IMR-90 (cell line): ENCODE measurements at regions not wholly inside any gene's neighbourhood (a gene's known extent, or its start where the extent isn't known, plus 50 kb on each side); places are given as distances from the start of the nearest gene placed in this dataset.

Experiments used
- ATAC-seq: fragments of 200-7000 bp; cut with Tn5 transposase; 2 replicates; pipeline ENCODE4 v1.9.1; 2020; ENCODE audit warnings: low read depth, mild to moderate bottlenecking, moderate library complexity
- BruUV-seq: library from RNA; stranded (reverse); fragments of 400-500 nt; replicated peaks from 2 replicates; lab custom pipeline; 2021; lab: Mats Ljungman, UMichigan
- CTCF ChIA-PET: fragments of 300-600 bp; formaldehyde crosslinking; extraction: SDS; loops from one replicate; lab custom pipeline; 2021; ENCODE audit warnings: antibody characterized with exemption; lab: Yijun Ruan, JAX
- POLR2A ChIA-PET: fragments of 300-600 bp; sonication (Branson Sonifier 250); formaldehyde crosslinking; loops from one replicate; lab custom pipeline; 2022; ENCODE audit warnings: antibody characterized with exemption; ENCODE audit not compliant: unreplicated experiment; lab: Charles Lee
- DNase-seq: peaks from one replicate; pipeline ENCODE4 v3.0.0; 2013
- H2AFZ ChIP-seq: replicated peaks from 2 replicates; pipeline ENCODE3; 2013; ENCODE audit warnings: low read length, mild to moderate bottlenecking; ENCODE audit not compliant: poor library complexity
- H2AK5ac ChIP-seq: 2 replicates; pipeline ENCODE4 v1.6.1; 2013; ENCODE audit warnings: low read depth, low read length, inconsistent platforms
- H2AK9ac ChIP-seq: replicated peaks from 2 replicates; pipeline ENCODE3; 2013; ENCODE audit warnings: mild to moderate bottlenecking, low read depth, low read length, moderate library complexity; ENCODE audit not compliant: poor library complexity
- H2BK120ac ChIP-seq: 2 replicates; pipeline ENCODE4 v1.6.1; 2013; ENCODE audit warnings: low read depth, low read length, inconsistent platforms
- H2BK15ac ChIP-seq: 3 replicates; pipeline ENCODE4 v1.6.1; 2013; ENCODE audit warnings: low read depth, low read length, inconsistent platforms
- H2BK20ac ChIP-seq: 2 replicates; pipeline ENCODE4 v1.6.1; 2013; ENCODE audit warnings: low read depth, mild to moderate bottlenecking, inconsistent platforms, low read length, moderate library complexity
- H2BK5ac ChIP-seq: 2 replicates; pipeline ENCODE4 v1.6.1; 2013; ENCODE audit warnings: mild to moderate bottlenecking, low read depth, low read length, inconsistent platforms; ENCODE audit not compliant: poor library complexity, severe bottlenecking
- H3K14ac ChIP-seq: replicated peaks from 2 replicates; pipeline ENCODE4 v1.6.1; 2013; ENCODE audit warnings: low read depth, low read length, inconsistent platforms
- H3K18ac ChIP-seq: 2 replicates; pipeline ENCODE4 v1.6.1; 2013; ENCODE audit warnings: low read depth, low read length, control low read depth
- H3K23ac ChIP-seq: 2 replicates; pipeline ENCODE4 v1.6.1; 2013; ENCODE audit warnings: low read depth, low read length, inconsistent platforms
- H3K27ac ChIP-seq: 2 replicates; pipeline ENCODE4 v1.5.1; 2013; ENCODE audit warnings: mild to moderate bottlenecking, control low read depth, low read length; ENCODE audit not compliant: insufficient read depth
- H3K27me3 ChIP-seq: 2 replicates; pipeline ENCODE4 v1.6.1; 2013; ENCODE audit warnings: low read length; ENCODE audit not compliant: control insufficient read depth, insufficient read depth
- H3K36me3 ChIP-seq: 2 replicates; pipeline ENCODE4 v1.6.1; 2013; ENCODE audit warnings: low read length, mixed read lengths; ENCODE audit not compliant: control insufficient read depth, insufficient read depth
- H3K4ac ChIP-seq: 2 replicates; pipeline ENCODE4 v1.6.1; 2013; ENCODE audit warnings: low read depth, low read length, inconsistent platforms
- H3K4me1 ChIP-seq: 2 replicates; pipeline ENCODE4 v1.6.1; 2013; ENCODE audit warnings: low read length, mixed read lengths; ENCODE audit not compliant: control insufficient read depth, insufficient read depth
- H3K4me2 ChIP-seq: 2 replicates; pipeline ENCODE4 v1.6.1; 2013; ENCODE audit warnings: low read depth, mild to moderate bottlenecking, control low read depth, low read length, moderate library complexity
- H3K4me3 ChIP-seq: 2 replicates; pipeline ENCODE4 v1.5.1; 2013; ENCODE audit warnings: low read depth, mild to moderate bottlenecking, control low read depth, low read length, moderate library complexity; ENCODE audit not compliant: insufficient read depth
- H3K56ac ChIP-seq: 2 replicates; pipeline ENCODE4 v1.6.1; 2013; ENCODE audit warnings: low read length, inconsistent platforms; ENCODE audit not compliant: insufficient read depth; ENCODE audit errors: extremely low read depth
- H3K79me1 ChIP-seq, 2 experiments: 2 replicates each; pipeline ENCODE4 v1.6.1; 2013; ENCODE audit warnings: low read length in 2 of 2, inconsistent platforms in 1 of 2, low read depth in 1 of 2
- H3K9ac ChIP-seq: 2 replicates; pipeline ENCODE4 v1.6.1; 2013; ENCODE audit warnings: low read depth, low read length, control low read depth
- H3K9me1 ChIP-seq: 2 replicates; pipeline ENCODE4 v1.6.1; 2013; ENCODE audit warnings: low read length, inconsistent platforms; ENCODE audit not compliant: insufficient read depth
- H3K9me3 ChIP-seq: 2 replicates; pipeline ENCODE4 v1.6.1; 2013; ENCODE audit warnings: low read length; ENCODE audit not compliant: control insufficient read depth, insufficient read depth
- H4K20me1 ChIP-seq: 2 replicates; pipeline ENCODE4 v1.6.1; 2013; ENCODE audit warnings: low read length, inconsistent platforms; ENCODE audit not compliant: insufficient read depth
- H4K5ac ChIP-seq: 2 replicates; pipeline ENCODE4 v1.6.1; 2013; ENCODE audit warnings: mild to moderate bottlenecking, low read depth, low read length, control low read depth
- H4K8ac ChIP-seq, 2 experiments: 2 replicates each; pipeline ENCODE4 v1.6.1; 2013; ENCODE audit warnings: low read depth in 2 of 2, low read length in 2 of 2, control low read depth in 1 of 2, inconsistent platforms in 1 of 2
- H4K91ac ChIP-seq: 2 replicates; pipeline ENCODE4 v1.6.1; 2013; ENCODE audit warnings: low read depth, low read length, inconsistent platforms; ENCODE audit not compliant: insufficient read depth
- BHLHE40 ChIP-seq: fragments of 150-350 bp; IDR thresholded peaks from 2 replicates; pipeline ENCODE4 v1.6.1; 2016; ENCODE audit warnings: mild to moderate bottlenecking, low read depth, low read length
- CEBPB ChIP-seq: IDR thresholded peaks from 2 replicates; pipeline ENCODE4 v1.6.1; 2012; ENCODE audit warnings: low read depth, low read length, improper control_type of control experiment
- CHD1 ChIP-seq: IDR thresholded peaks from 2 replicates; pipeline ENCODE4 v1.6.1; 2012; ENCODE audit warnings: low read depth, low read length, improper control_type of control experiment
- FOS ChIP-seq: fragments of 150-350 bp; IDR thresholded peaks from 2 replicates; pipeline ENCODE4 v1.6.1; 2016; ENCODE audit warnings: low read depth, low read length
- MAFK ChIP-seq: IDR thresholded peaks from 2 replicates; pipeline ENCODE4 v1.6.1; 2012; ENCODE audit warnings: low read depth, low read length, improper control_type of control experiment
- MXI1 ChIP-seq: IDR thresholded peaks from 2 replicates; pipeline ENCODE4 v1.6.1; 2012; ENCODE audit warnings: low read depth, mild to moderate bottlenecking, low read length, moderate library complexity, borderline replicate concordance
- POLR2A ChIP-seq: IDR thresholded peaks from 2 replicates; pipeline ENCODE4 v1.6.1; 2012; ENCODE audit warnings: mild to moderate bottlenecking, low read depth, low read length
- RAD21 ChIP-seq: IDR thresholded peaks from 2 replicates; pipeline ENCODE4 v1.6.1; 2012; ENCODE audit warnings: low read length, improper control_type of control experiment
- RCOR1 ChIP-seq: IDR thresholded peaks from 2 replicates; pipeline ENCODE4 v1.6.1; 2012; ENCODE audit warnings: mild to moderate bottlenecking, low read length, improper control_type of control experiment; ENCODE audit not compliant: insufficient replicate concordance
- WGBS, 2 experiments: methylation state at CpG; one replicate each; pipeline versions ENCODE4 v1.1.5 to v1.1.7; 2013; ENCODE audit warnings: missing lambda C conversion rate in 2 of 2; ENCODE audit not compliant: insufficient read length in 1 of 2; ENCODE audit errors: extremely low coverage in 2 of 2; 5-methylcytosine and 5-hydroxymethylcytosine counted together
- dilution Hi-C: fragments of 300-500 bp; cut with HindIII; formaldehyde crosslinking; loops from one replicate; pipeline ENCODE4 v1.14.3; 2018; ENCODE audit warnings: low sequenced_read_pairs; ENCODE audit not compliant: unreplicated experiment
- in situ Hi-C: fragments of 300-500 bp; cut with MboI; formaldehyde crosslinking; loops from 3 replicates; pipeline ENCODE4 v1.14.3; 2019; ENCODE audit warnings: low sequenced_read_pairs, inconsistent platforms, mixed read lengths
- intact Hi-C: fragments of 100-400 bp; cut with micrococcal nuclease; formaldehyde crosslinking; loops from 2 replicates; pipeline ENCODE4 v1.10.0; 2022
- TF ChIP-seq, protein P1 (sequence below): fragments of 150-350 bp; IDR thresholded peaks from 2 replicates; pipeline ENCODE4 v1.6.1; 2016; ENCODE audit warnings: low read depth, mild to moderate bottlenecking, low read length, moderate library complexity, borderline replicate concordance
- TF ChIP-seq, protein P2 (sequence below): conservative IDR thresholded peaks from 2 replicates; pipeline ENCODE4 v1.5.1; 2012; ENCODE audit warnings: mild to moderate bottlenecking, low read depth, low read length, improper control_type of control experiment
- TF ChIP-seq, protein P3 (sequence below): fragments of 150-350 bp; IDR thresholded peaks from 2 replicates; pipeline ENCODE4 v1.6.1; 2017; ENCODE audit warnings: mild to moderate bottlenecking, antibody characterized with exemption, low read length, low read depth

DNA sequence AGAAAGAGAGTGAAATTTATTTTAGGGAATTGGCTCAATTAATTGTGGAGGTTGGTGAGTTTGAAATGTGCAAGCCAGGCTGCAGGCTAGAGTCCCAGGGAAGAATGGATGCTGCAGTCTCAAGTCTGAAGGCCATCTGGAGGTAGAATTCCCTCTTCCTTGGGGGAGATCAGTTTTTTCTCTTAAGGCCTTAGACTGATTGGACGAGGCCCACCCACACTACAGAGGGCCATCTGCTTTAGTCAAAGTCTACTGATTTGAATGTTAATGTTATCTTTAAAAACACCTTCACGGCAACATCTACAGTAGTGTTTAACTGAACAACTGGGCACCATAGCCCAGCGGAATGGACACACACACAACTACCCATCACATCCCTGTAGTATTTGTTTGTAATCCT lies 245.9 kb upstream of the IRF2BP2 start:
- no peak overlapping the region for H3K4ac ChIP-seq
- H4K20me1 ChIP-seq: no peaks in the 10 kb centered on the region
- H2BK120ac ChIP-seq: no peak overlapping the region
- no peak overlapping the region for H2BK20ac ChIP-seq
- POLR2A ChIA-PET: no interaction called here
- WGBS, 2 experiments: no CpG with 5 or more reads among the region's 3 CpGs
- CTCF ChIA-PET: no interaction called here
- H2BK15ac ChIP-seq: 0 out of 3 replicates have a peak overlapping the region, but pooled peaks have one; percentile 12
- BruUV-seq: no TSS peak
- H3K79me1 ChIP-seq: no peaks in the 10 kb centered on the region
- no peak overlapping the region for H3K23ac ChIP-seq
- no peak overlapping the region for H4K91ac ChIP-seq
- no peak overlapping the region for H4K5ac ChIP-seq
- ATAC-seq: no peak
- H3K14ac ChIP-seq: no peak overlapping the region
- no peak overlapping the region for H4K8ac ChIP-seq
- no peak overlapping the region for H3K18ac ChIP-seq
- no peak overlapping the region for H3K4me2 ChIP-seq
- no peak for DNase-seq
- dilution Hi-C loops: no loop called here
- no peak overlapping the region for H3K9ac ChIP-seq
- no peaks in the 10 kb centered on the region for H3K36me3 ChIP-seq
- no peak for TF ChIP-seq RAD21
- TF ChIP-seq CEBPB: no peak
- TF ChIP-seq RCOR1: no peak
- TF ChIP-seq, protein P1, sequence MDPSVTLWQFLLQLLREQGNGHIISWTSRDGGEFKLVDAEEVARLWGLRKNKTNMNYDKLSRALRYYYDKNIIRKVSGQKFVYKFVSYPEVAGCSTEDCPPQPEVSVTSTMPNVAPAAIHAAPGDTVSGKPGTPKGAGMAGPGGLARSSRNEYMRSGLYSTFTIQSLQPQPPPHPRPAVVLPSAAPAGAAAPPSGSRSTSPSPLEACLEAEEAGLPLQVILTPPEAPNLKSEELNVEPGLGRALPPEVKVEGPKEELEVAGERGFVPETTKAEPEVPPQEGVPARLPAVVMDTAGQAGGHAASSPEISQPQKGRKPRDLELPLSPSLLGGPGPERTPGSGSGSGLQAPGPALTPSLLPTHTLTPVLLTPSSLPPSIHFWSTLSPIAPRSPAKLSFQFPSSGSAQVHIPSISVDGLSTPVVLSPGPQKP: no peak
- TF ChIP-seq MXI1: no peak
- no peak for TF ChIP-seq FOS
- TF ChIP-seq BHLHE40: no peak
- TF ChIP-seq MAFK: no peak
- TF ChIP-seq, protein P2, sequence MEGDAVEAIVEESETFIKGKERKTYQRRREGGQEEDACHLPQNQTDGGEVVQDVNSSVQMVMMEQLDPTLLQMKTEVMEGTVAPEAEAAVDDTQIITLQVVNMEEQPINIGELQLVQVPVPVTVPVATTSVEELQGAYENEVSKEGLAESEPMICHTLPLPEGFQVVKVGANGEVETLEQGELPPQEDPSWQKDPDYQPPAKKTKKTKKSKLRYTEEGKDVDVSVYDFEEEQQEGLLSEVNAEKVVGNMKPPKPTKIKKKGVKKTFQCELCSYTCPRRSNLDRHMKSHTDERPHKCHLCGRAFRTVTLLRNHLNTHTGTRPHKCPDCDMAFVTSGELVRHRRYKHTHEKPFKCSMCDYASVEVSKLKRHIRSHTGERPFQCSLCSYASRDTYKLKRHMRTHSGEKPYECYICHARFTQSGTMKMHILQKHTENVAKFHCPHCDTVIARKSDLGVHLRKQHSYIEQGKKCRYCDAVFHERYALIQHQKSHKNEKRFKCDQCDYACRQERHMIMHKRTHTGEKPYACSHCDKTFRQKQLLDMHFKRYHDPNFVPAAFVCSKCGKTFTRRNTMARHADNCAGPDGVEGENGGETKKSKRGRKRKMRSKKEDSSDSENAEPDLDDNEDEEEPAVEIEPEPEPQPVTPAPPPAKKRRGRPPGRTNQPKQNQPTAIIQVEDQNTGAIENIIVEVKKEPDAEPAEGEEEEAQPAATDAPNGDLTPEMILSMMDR: no peak
- TF ChIP-seq, protein P3, sequence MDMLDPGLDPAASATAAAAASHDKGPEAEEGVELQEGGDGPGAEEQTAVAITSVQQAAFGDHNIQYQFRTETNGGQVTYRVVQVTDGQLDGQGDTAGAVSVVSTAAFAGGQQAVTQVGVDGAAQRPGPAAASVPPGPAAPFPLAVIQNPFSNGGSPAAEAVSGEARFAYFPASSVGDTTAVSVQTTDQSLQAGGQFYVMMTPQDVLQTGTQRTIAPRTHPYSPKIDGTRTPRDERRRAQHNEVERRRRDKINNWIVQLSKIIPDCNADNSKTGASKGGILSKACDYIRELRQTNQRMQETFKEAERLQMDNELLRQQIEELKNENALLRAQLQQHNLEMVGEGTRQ: no peak
- TF ChIP-seq POLR2A: no peak
- no peak for TF ChIP-seq CHD1
- H3K4me3 ChIP-seq: no peak overlapping the region
- peaks cover 1% of the 10 kb centered on the region; the same call in 1 of the 2 replicates for H3K9me3 ChIP-seq
- no peak overlapping the region for H2AFZ ChIP-seq
- peaks cover 4% of the 10 kb centered on the region for H3K4me1 ChIP-seq
- H2AK9ac ChIP-seq: no peak overlapping the region
- H3K27ac ChIP-seq: no peak overlapping the region
- intact Hi-C loops: no loop called here
- in situ Hi-C loops: loop anchor here (25.0 kb wide), 3 partner anchors 231 to 369 kb away; partner anchors contain the start of genes IRF2BP2 and TARBP1
- H2AK5ac ChIP-seq: no peak overlapping the region; the same call in 1 of the 2 replicates
- no peak overlapping the region for H2BK5ac ChIP-seq
- H3K56ac ChIP-seq: no peak overlapping the region
- H3K27me3 ChIP-seq: no peaks in the 10 kb centered on the region
- H3K9me1 ChIP-seq: peaks cover 5% of the 10 kb centered on the region; the same call in 1 of the 2 replicates
